ENCODE measurements at regions not wholly inside any gene's neighbourhood (a gene's known extent, or its start where the extent isn't known, plus 50 kb on each side); places are given as distances from the start of the nearest gene placed in this dataset.

DNA sequence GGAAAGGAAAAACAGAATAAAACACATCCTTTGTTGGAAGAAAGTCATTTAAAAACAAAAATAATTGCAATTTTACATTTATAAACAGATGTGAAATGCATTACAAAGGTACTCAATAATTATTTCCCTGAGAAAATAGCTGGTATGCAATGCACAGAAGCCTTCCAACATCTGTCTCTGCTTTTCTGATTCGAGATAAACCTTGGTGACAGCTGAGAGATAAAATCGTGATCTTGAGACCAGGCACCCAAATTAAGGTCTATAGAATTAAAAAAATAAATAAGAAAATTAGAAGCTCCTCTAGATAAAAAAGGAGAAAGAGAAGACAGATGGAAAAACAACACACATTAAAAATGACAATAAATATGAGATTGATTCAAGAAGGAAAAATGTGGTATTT lies 544.0 kb downstream of the SPRY1 start:
- CTCF ChIA-PET: no interaction called here
- POLR2A ChIA-PET: no interaction called here
- TF ChIP-seq, protein P1, sequence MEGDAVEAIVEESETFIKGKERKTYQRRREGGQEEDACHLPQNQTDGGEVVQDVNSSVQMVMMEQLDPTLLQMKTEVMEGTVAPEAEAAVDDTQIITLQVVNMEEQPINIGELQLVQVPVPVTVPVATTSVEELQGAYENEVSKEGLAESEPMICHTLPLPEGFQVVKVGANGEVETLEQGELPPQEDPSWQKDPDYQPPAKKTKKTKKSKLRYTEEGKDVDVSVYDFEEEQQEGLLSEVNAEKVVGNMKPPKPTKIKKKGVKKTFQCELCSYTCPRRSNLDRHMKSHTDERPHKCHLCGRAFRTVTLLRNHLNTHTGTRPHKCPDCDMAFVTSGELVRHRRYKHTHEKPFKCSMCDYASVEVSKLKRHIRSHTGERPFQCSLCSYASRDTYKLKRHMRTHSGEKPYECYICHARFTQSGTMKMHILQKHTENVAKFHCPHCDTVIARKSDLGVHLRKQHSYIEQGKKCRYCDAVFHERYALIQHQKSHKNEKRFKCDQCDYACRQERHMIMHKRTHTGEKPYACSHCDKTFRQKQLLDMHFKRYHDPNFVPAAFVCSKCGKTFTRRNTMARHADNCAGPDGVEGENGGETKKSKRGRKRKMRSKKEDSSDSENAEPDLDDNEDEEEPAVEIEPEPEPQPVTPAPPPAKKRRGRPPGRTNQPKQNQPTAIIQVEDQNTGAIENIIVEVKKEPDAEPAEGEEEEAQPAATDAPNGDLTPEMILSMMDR (IDR thresholded peaks at IDR 0.05; ENCODE audit: control extremely low read depth, extremely low read depth, low read depth, missing control alignments): no peak
- DNase-seq (ENCODE audit: extremely low spot score): no peak

DNA sequence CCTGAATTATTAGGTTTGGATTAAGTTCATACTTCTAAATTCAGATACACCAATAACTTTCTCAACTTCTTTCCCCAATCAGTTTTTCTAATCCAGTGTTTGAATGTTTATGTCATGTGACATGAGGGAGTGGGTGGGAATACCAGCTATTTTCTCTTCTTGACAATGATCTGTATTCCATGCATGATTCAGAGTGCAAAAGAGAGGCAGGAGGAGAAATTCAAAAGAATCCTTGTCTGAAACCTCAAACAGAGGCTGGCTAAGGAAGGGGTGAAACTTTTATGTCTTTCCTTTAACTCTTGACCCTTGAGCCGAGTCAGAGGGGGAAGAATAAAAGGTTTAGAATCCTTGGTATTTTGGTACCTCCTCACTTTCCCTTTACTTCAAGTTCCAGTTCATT lies 544.7 kb downstream of the SPRY1 start:
- POLR2A ChIA-PET: no interaction called here
- CTCF ChIA-PET: no interaction called here

DNA sequence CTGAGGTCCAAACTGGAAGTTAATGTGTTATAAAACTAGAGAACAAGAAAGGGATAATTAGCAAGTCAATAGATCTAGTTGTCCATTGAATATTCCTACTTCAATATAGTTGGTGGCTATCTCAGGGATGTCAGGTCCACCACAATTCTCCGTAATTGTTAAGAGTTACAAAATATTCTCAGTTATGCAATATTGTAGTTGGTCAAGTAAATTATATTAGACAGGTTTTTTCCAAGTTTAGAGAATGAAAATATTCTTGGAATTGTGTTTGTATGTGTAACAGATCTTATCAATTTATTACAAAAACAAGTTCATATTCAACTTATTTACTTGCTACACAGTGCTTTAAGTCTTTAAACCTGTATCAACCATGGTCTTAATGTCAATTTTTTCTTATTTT lies 547.4 kb downstream of the SPRY1 start:
- CTCF ChIA-PET: no interaction called here
- TF ChIP-seq, protein P1 (IDR thresholded peaks at IDR 0.05; ENCODE audit: control extremely low read depth, extremely low read depth, low read depth, missing control alignments): no peak
- POLR2A ChIA-PET: no interaction called here
- DNase-seq (ENCODE audit: extremely low spot score): no peak

More for the DNA sequence above, 544.7 kb downstream of the SPRY1 start:
- DNase-seq (ENCODE audit: extremely low spot score): no peak
- TF ChIP-seq, protein P1 (IDR thresholded peaks at IDR 0.05; ENCODE audit: control extremely low read depth, extremely low read depth, low read depth, missing control alignments): no peak

DNA sequence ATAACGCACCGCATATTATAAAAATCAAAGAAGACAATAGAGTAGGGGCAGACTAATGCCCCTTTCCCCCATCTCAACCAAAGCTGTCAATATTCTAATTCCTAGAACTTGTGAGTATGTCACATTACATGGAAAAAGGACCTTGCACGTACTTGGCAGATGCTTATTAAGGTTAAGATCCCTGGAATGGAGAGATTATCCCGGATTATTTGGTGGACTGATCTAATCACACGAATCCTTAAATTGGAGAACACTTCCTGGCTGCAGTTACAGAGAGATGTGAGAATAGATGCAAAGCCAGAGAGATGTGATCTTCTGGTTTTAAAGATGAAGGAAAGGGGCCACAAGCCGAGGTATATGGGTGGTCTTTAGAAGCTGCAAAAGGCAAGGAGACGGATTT lies 548.7 kb downstream of the SPRY1 start:
- ChIA-PET CTCF (interaction anchor here (1.7 kb wide), 1 partner anchor 9 kb away, joined by 3 read pairs; no protein-coding TSS in a partner anchor), POLR2A (no interaction called here)
- no peak for DNase-seq (ENCODE audit: extremely low spot score)
- TF ChIP-seq, protein P1 (IDR thresholded peaks at IDR 0.05; ENCODE audit: control extremely low read depth, extremely low read depth, low read depth, missing control alignments): no peak

DNA sequence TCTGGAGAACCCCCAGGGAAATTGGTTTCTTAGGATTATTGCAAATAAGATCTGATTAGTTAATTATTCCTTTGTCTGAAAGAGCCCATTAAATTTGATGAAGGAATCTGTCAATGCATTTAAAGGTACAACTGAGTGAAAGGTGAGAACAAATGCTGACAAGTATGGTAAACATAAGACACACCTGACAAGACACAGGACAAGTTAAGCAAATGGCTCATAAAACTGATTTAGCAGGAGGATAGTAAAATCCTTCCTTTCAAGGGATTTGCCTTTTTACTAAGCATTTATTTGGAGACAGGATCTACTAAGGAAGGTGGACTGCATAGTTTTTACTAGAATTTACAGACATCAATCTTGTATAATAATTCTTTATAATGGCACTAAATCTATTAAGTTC lies 553.9 kb downstream of the SPRY1 start:
- ChIA-PET CTCF (no interaction called here), POLR2A (no interaction called here)
- TF ChIP-seq, protein P1 (IDR thresholded peaks at IDR 0.05; ENCODE audit: control extremely low read depth, extremely low read depth, low read depth, missing control alignments): no peak
- DNase-seq (ENCODE audit: extremely low spot score): no peak

DNA sequence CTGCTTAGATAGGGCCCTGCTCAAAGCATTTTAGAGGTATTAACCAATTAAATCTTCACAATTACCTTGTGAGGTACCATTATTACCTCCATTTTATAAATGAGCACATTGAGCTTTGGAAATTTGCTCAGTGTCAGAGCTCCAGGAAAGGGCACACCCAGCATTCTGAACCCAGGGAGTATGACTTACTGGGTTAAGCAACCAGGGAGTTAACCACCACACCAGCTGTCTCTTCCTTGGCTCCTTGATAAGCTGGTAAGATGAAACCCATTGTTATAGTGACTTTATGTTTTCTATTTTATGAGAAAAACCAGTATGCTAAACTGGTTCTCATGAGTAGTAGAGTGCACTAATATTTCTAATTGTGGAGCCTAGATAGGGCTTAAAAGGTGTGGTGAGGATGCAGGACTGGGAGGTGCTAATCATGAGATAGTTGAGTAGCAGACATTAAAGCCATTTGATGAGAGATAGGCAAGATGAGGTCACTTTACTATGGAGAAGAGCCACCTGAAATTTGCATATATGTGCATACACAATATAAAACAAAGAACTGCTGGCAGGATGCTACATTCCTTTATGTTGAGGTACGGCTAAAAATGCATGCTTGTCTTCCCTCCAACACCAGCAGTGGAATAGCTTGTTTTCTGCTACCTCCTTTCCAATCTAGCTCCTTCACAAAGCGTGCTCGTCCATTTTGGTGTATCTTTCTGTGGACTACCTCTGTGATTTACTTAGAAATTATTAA lies 556.1 kb downstream of the SPRY1 start:
- no peak for DNase-seq (ENCODE audit: extremely low spot score)
- ChIA-PET CTCF (no interaction called here), POLR2A (no interaction called here)
- TF ChIP-seq, protein P1 (IDR thresholded peaks at IDR 0.05; ENCODE audit: control extremely low read depth, extremely low read depth, low read depth, missing control alignments): no peak
